Stomach (tissue), 8 donors: ENCODE measurements at regions not wholly inside any gene's neighbourhood (a gene's known extent, or its start where the extent isn't known, plus 50 kb on each side); places are given as distances from the start of the nearest gene placed in this dataset.

Experiments
- DNase-seq, 2 donors: peaks; one replicate each; pipeline versions ENCODE4 v3.0.0 to v3.0.0-alpha.2; 2013 to 2019
- H3K27ac ChIP-seq, 5 donors: fragments of 200-600 bp in 4 of 5; sonication (generic) in 4 of 5; one replicate each; pipeline ENCODE4 v1.5.1; 2013 to 2019; ENCODE audit warnings: mild to moderate bottlenecking in 1 of 5, moderate library complexity in 1 of 5
- H3K27me3 ChIP-seq, 3 donors: fragments of 200-600 bp; sonication (generic); one replicate each; pipeline ENCODE4 v1.5.1; 2017 to 2019; ENCODE audit warnings: mixed run types in 1 of 3
- H3K36me3 ChIP-seq, 4 donors: fragments of 200-600 bp; sonication (generic); 1 replicate in 3 of 4; 2 replicates in 1 of 4; pipeline ENCODE4 v1.5.1; 2016 to 2019
- H3K4me1 ChIP-seq, 4 donors: fragments of 200-600 bp; sonication (generic); one replicate each; pipeline ENCODE4 v1.5.1; 2016 to 2019
- H3K4me3 ChIP-seq, 4 donors: fragments of 200-600 bp; sonication (generic) in 3 of 4; one replicate each; pipeline ENCODE4 v1.5.1; 2016 to 2019; ENCODE audit warnings: mild to moderate bottlenecking in 1 of 4
- H3K9me3 ChIP-seq, 4 donors: fragments of 200-600 bp; sonication (generic); one replicate each; pipeline ENCODE4 v1.5.1; 2016 to 2019
- EP300 ChIP-seq: sonication (generic); formaldehyde crosslinking; IDR thresholded peaks from one replicate; pipeline ENCODE4 v1.6.1; 2017; ENCODE audit warnings: antibody characterized with exemption
- POLR2A ChIP-seq, 4 donors: fragments of 450-650 bp; IDR thresholded peaks; one replicate each; pipeline ENCODE4 v1.6.1; 2016; ENCODE audit warnings: antibody characterized with exemption in 4 of 4, control low read depth in 2 of 4, mild to moderate bottlenecking in 1 of 4, moderate library complexity in 1 of 4
- POLR2AphosphoS5 ChIP-seq, 3 donors: sonication (generic); formaldehyde crosslinking; IDR thresholded peaks; one replicate each; pipeline ENCODE4 v1.6.1; 2016; ENCODE audit warnings: antibody characterized with exemption in 3 of 3
- WGBS, 5 donors: extraction: QIAGEN DNeasy Blood & Tissue Kit in 3 of 5; methylation state at CpG; one replicate each; pipeline versions ENCODE4 v1.1.5 to v1.1.7; 2013 to 2018; 5-methylcytosine and 5-hydroxymethylcytosine counted together
- intact Hi-C: fragments of 100-400 bp; cut with DNase I; formaldehyde crosslinking; loops from one replicate; pipeline ENCODE4 v1.15.1; 2023; ENCODE audit warnings: low total_unique reads
- TF ChIP-seq, protein P1 (sequence below), 7 experiments: fragments of 450-650 bp in 4 of 7; fragments of 200-600 bp in 3 of 7; sonication (generic) in 3 of 7; IDR thresholded peaks; one replicate each; pipeline ENCODE4 v1.5.1; 2016 to 2019; ENCODE audit warnings: antibody characterized with exemption in 7 of 7, control low read depth in 2 of 7, mild to moderate bottlenecking in 1 of 7
- donor health status: healthy with polysubstance abuse.
- donor health status: Bipolar disorder and iron deficiency.
- donor health status: healthy.

DNA sequence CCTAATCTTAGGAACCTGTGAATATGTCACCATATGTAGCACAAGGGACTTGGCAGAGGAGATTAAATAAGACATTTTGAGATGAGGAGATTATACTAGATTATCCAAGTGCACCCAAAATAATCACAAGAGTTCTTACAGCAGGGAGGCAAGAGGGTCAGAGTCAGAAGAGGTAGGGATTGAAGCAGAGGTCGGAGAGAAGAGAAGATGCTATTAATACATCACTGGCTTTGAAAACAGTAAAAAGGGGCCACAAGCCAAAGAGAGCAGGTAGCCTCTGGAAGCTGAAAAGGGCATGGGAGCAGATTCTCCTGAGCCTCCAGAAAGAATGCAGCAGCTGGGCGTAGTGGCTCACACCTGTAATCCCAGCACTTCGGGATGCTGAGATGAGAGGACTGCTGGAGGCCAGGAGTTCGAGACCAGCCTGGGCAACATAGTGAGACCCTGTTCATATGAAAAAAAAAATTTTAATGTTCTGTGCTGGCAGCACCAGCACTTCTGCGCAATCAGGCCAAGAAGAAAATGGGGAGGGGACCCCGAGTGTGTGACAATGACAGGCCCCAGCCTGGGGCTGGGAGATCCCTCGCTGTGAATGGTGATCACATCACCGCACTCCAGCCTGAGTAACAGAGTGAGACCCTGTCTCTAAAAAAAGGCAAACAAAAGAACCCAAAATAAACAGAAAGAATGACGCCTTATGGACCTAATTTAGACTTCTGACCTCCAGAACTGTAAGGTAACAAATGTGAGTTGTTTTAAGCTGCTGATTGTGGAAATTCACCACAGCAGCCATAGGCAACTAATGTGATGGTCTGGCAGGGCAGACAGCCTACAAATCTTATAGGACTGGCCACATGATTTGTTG is 275.4 kb downstream of the MRTFB start:
- DNase-seq, result no peak
- TF ChIP-seq POLR2A (IDR thresholded peaks at IDR 0.05), result no peak
- no peak for TF ChIP-seq POLR2AphosphoS5 (IDR thresholded peaks at IDR 0.05)
- TF ChIP-seq EP300, result no peak
- TF ChIP-seq, protein P1, sequence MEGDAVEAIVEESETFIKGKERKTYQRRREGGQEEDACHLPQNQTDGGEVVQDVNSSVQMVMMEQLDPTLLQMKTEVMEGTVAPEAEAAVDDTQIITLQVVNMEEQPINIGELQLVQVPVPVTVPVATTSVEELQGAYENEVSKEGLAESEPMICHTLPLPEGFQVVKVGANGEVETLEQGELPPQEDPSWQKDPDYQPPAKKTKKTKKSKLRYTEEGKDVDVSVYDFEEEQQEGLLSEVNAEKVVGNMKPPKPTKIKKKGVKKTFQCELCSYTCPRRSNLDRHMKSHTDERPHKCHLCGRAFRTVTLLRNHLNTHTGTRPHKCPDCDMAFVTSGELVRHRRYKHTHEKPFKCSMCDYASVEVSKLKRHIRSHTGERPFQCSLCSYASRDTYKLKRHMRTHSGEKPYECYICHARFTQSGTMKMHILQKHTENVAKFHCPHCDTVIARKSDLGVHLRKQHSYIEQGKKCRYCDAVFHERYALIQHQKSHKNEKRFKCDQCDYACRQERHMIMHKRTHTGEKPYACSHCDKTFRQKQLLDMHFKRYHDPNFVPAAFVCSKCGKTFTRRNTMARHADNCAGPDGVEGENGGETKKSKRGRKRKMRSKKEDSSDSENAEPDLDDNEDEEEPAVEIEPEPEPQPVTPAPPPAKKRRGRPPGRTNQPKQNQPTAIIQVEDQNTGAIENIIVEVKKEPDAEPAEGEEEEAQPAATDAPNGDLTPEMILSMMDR (IDR thresholded peaks at IDR 0.05), result no peak

DNA sequence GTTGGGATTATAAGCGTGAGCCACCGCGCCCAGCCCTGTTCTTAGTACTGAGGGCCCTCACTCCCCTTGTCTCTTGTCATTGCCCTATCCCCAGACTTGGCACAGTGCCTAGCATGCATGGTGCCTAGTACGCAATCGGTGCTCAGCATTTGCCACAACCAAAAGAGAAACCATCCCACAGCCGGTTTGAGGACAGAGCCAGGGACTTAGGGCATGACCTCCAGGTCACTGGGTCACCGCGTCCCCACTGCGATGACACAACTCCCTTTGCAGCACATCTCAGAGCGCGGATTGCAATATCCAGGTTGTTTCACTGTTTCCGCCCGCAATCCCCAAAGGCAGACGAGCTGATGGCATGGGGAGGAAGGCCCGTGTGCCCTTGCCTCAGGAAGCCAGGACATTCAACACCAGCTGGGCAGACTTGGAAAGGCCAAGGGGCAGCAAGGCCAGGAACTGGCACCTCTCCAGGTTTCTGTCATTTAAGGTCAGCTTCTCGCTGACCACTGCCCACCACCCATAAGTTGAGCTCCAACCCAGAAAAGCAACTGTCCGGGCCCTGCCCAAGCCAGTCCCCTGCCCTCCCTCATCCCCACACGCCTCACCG is 274.5 kb downstream of the MRTFB start:
- intact Hi-C loops, result no loop called here
- no peaks in the 10 kb centered on the region for H3K27me3 ChIP-seq
- no peak overlapping the region for H3K27ac ChIP-seq
- TF ChIP-seq EP300, result no peak
- TF ChIP-seq, protein P1 (IDR thresholded peaks at IDR 0.05), result no peak
- no peak for TF ChIP-seq POLR2A (IDR thresholded peaks at IDR 0.05)
- no peak for TF ChIP-seq POLR2AphosphoS5 (IDR thresholded peaks at IDR 0.05)
- peak in 1 of 2 donors; percentile 27 for DNase-seq
- H3K4me3 ChIP-seq, result no peak overlapping the region
- no peaks in the 10 kb centered on the region for H3K36me3 ChIP-seq
- no peaks in the 10 kb centered on the region for H3K4me1 ChIP-seq
- WGBS, 5 donors, result 82 to 89% (median 86%) methylated on average over 16 to 19 of the region's 19 CpGs
- H3K9me3 ChIP-seq, result peaks cover 0 to 11% (median 7%) of the 10 kb centered on the region in 4 donors

More for the DNA sequence above, 275.4 kb downstream of the MRTFB start:
- intact Hi-C loops, result no loop called here
- Histone ChIP-seq H3K4me3 (no peak overlapping the region), H3K9me3 (peaks cover 0 to 8% (median 4%) of the 10 kb centered on the region in 4 donors), H3K27me3 (no peaks in the 10 kb centered on the region), H3K36me3 (no peaks in the 10 kb centered on the region), H3K4me1 (no peaks in the 10 kb centered on the region), H3K27ac (no peak overlapping the region)
- WGBS, 5 donors, result 79 to 95% (median 82%) methylated on average over 9 of the region's 9 CpGs

DNA sequence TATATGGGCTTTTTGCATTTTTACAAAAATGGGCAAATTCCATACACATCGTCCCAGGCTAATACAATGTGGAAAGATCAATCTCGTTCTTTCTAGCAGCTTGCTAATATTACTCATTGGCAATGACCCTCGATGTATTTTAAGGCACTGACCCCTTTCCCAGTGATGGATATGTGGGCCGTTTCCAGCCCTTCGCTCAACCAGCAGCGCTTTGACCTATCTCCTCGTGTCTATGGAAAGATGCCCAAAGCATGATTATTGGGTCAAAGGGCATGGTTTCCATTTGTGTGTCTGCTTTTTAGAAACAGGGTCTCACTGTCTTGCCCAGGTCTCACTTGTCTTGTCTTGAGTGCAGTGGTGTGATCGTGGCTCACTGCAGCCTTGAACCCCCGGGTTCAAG is 273.8 kb downstream of the MRTFB start:
- H3K27ac ChIP-seq, result no peak overlapping the region
- H3K9me3 ChIP-seq, result peaks cover 0 to 11% (median 7%) of the 10 kb centered on the region in 4 donors
- 76 to 88% (median 86%) methylated on average over 9 of the region's 9 CpGs for WGBS, 5 donors
- TF ChIP-seq EP300 (no peak), POLR2AphosphoS5 (IDR thresholded peaks at IDR 0.05) (no peak), POLR2A (IDR thresholded peaks at IDR 0.05) (no peak)
- TF ChIP-seq, protein P1 (IDR thresholded peaks at IDR 0.05), result no peak
- no peak for DNase-seq
- H3K27me3 ChIP-seq, result no peaks in the 10 kb centered on the region
- H3K4me3 ChIP-seq, result no peak overlapping the region
- H3K4me1 ChIP-seq, result no peaks in the 10 kb centered on the region
- intact Hi-C loops, result no loop called here
- no peaks in the 10 kb centered on the region for H3K36me3 ChIP-seq

DNA sequence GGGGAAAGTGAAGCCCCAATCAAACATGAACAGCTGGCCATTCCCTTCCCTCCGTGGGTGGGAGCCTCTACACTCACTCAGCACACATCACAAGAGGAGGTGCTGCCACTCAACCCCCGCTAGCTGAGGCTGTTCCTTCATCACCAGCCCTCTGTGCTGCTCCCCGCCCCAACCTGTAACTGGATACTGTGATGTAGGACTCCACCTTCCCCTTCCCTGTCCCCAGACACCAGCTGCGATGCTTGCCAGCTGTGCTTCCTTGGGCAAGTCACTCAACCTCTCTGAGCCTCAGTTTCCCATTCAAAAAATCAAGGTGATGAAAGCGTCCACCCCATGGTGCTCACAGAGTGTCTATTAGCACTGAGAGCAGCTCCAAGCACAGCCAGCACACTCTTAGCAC is 273.2 kb downstream of the MRTFB start:
- intact Hi-C loops, result no loop called here
- H3K36me3 ChIP-seq, result no peaks in the 10 kb centered on the region
- no peak for DNase-seq
- WGBS, 5 donors, result 57 to 78% (median 60%) methylated on average over 3 to 5 of the region's 5 CpGs
- no peaks in the 10 kb centered on the region for H3K27me3 ChIP-seq
- H3K27ac ChIP-seq, result no peak overlapping the region
- H3K4me1 ChIP-seq, result no peaks in the 10 kb centered on the region
- H3K9me3 ChIP-seq, result peaks cover 0 to 11% (median 7%) of the 10 kb centered on the region in 4 donors
- no peak overlapping the region for H3K4me3 ChIP-seq
- TF ChIP-seq POLR2A (IDR thresholded peaks at IDR 0.05) (no peak), POLR2AphosphoS5 (IDR thresholded peaks at IDR 0.05) (no peak), EP300 (no peak)
- TF ChIP-seq, protein P1 (IDR thresholded peaks at IDR 0.05), result no peak
